GM23248 (cell line): ENCODE measurements at regions not wholly inside any gene's neighbourhood (a gene's known extent, or its start where the extent isn't known, plus 50 kb on each side); places are given as distances from the start of the nearest gene placed in this dataset.

ENCODE experiments used
- DNase-seq: peaks from one replicate; pipeline ENCODE4 v3.0.0-alpha.2; 2015
- H2AFZ ChIP-seq: fragments of 200-600 bp; sonication (generic); 2 replicates; pipeline ENCODE4 v1.6.1; 2016; ENCODE audit warnings: antibody characterized with exemption
- H3F3A ChIP-seq: fragments of 200-600 bp; sonication (generic); 2 replicates; pipeline ENCODE4 v1.6.1; 2016; ENCODE audit warnings: mild to moderate bottlenecking, antibody characterized with exemption, mixed run types; ENCODE audit not compliant: insufficient read depth
- H3K27ac ChIP-seq: fragments of 200-600 bp; sonication (generic); 2 replicates; pipeline ENCODE4 v1.5.1; 2016; ENCODE audit warnings: mild to moderate bottlenecking
- H3K27me3 ChIP-seq: fragments of 200-600 bp; sonication (generic); replicated peaks from 2 replicates; pipeline ENCODE4 v1.6.1; 2016; ENCODE audit warnings: mild to moderate bottlenecking; ENCODE audit not compliant: insufficient read depth
- H3K36me3 ChIP-seq: fragments of 200-600 bp; sonication (generic); 2 replicates; pipeline ENCODE4 v1.6.1; 2016; ENCODE audit warnings: low read depth, mild to moderate bottlenecking
- H3K4me1 ChIP-seq: fragments of 200-600 bp; sonication (generic); 2 replicates; pipeline ENCODE4 v1.6.1; 2016; ENCODE audit warnings: mild to moderate bottlenecking; ENCODE audit not compliant: insufficient read depth
- H3K4me2 ChIP-seq: fragments of 200-600 bp; sonication (generic); one replicate; pipeline ENCODE4 v1.6.1; 2016; ENCODE audit warnings: mild to moderate bottlenecking; ENCODE audit not compliant: unreplicated experiment
- H3K4me3 ChIP-seq: fragments of 200-600 bp; sonication (generic); 2 replicates; pipeline ENCODE4 v1.5.1; 2016; ENCODE audit warnings: mild to moderate bottlenecking
- H3K79me2 ChIP-seq: fragments of 200-600 bp; sonication (generic); 2 replicates; pipeline ENCODE4 v1.6.1; 2016; ENCODE audit warnings: mild to moderate bottlenecking; ENCODE audit not compliant: insufficient read depth
- H3K9ac ChIP-seq: fragments of 200-600 bp; sonication (generic); 2 replicates; pipeline ENCODE4 v1.6.1; 2016; ENCODE audit warnings: mild to moderate bottlenecking
- H3K9me2 ChIP-seq: fragments of 200-600 bp; sonication (generic); 2 replicates; pipeline ENCODE4 v1.6.1; 2016; ENCODE audit warnings: mixed run types, mild to moderate bottlenecking, moderate library complexity; ENCODE audit not compliant: insufficient read depth
- H3K9me3 ChIP-seq: fragments of 200-600 bp; sonication (generic); one replicate; pipeline ENCODE4 v1.6.1; 2017; ENCODE audit warnings: low read depth
- H4K20me1 ChIP-seq: fragments of 200-600 bp; sonication (generic); 2 replicates; pipeline ENCODE4 v1.6.0; 2016; ENCODE audit not compliant: insufficient read depth
- EZH2 ChIP-seq: fragments of 200-600 bp; sonication (generic); IDR thresholded peaks from 2 replicates; pipeline ENCODE4 v1.6.1; 2018; ENCODE audit warnings: antibody characterized with exemption, mild to moderate bottlenecking; ENCODE audit not compliant: insufficient read depth, poor library complexity, severe bottlenecking
- EZH2phosphoT487 ChIP-seq: fragments of 200-600 bp; sonication (generic); IDR thresholded peaks from 2 replicates; pipeline ENCODE4 v1.6.1; 2018; ENCODE audit warnings: antibody characterized with exemption, moderate library complexity, mild to moderate bottlenecking, low read depth; ENCODE audit not compliant: insufficient read depth
- WGBS, 2 experiments: methylation state at CpG; one replicate each; pipeline ENCODE4 v1.1.6; 2015 to 2017; ENCODE audit warnings: low lambda C conversion rate in 2 of 2, low coverage in 1 of 2; ENCODE audit errors: missing lambda C conversion rate in 2 of 2; 5-methylcytosine and 5-hydroxymethylcytosine counted together
- in situ Hi-C: fragments of 300-500 bp; cut with MboI; formaldehyde crosslinking; loops from 2 replicates; pipeline ENCODE4 v1.15.0; 2020

DNA sequence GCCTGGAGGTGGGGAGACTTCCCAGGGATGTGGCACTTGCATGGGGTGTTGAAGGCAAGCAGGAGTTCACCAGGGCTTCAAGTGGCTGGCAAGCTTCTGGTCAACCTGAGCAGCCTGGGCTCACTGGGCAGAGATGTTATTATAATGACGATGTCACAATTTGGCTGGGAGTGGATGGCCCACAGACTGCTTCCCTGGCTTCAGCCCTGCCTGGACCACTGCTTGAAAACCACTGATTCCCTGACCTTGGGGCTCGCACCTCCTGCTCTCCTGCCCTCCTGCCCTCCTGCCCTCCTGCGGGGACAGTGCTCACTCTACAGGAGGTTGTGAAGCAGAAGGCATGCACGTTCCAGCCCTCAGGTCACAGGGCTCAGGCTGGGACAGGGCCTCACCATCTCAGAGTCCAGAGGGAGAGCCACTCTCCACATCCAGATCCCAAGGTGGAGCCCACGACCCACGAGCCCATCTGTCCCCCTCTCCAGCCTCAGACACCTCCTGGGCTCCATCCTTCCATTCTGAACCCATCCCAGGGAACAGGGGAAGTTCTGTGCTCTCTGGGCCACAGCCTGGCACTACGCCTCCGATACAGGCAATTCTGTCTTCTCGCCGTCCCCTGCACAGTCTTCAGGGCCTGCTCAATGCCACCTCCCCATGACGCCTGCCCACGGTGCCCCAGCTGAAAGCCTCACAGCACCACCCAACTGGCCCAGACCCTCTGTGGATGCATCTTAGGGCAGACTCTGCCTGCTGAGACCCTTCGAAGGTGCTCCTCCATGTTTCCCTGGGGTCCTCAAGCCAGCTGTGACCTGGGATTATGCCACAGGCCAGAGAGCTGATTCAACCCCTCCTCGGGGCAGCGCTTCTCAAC lies 241.6 kb upstream of the RAB6C start:
- H3K4me2 ChIP-seq: no peak overlapping the region
- H3K9ac ChIP-seq: no peak overlapping the region
- H2AFZ ChIP-seq: no peak overlapping the region
- H3F3A ChIP-seq: no peaks in the 10 kb centered on the region
- no peak for DNase-seq
- H4K20me1 ChIP-seq: no peaks in the 10 kb centered on the region
- in situ Hi-C loops: no loop called here
- TF ChIP-seq EZH2phosphoT487 (no peak), EZH2 (no peak)
- no peaks in the 10 kb centered on the region for H3K9me2 ChIP-seq
- no peaks in the 10 kb centered on the region for H3K4me1 ChIP-seq
- no peaks in the 10 kb centered on the region for H3K79me2 ChIP-seq
- H3K36me3 ChIP-seq: no peaks in the 10 kb centered on the region
- no peaks in the 10 kb centered on the region for H3K27me3 ChIP-seq
- no peak overlapping the region for H3K4me3 ChIP-seq
- WGBS, 2 experiments: 31 to 34% methylated on average over 15 of the region's 15 CpGs
- no peaks in the 10 kb centered on the region for H3K9me3 ChIP-seq
- no peak overlapping the region for H3K27ac ChIP-seq

DNA sequence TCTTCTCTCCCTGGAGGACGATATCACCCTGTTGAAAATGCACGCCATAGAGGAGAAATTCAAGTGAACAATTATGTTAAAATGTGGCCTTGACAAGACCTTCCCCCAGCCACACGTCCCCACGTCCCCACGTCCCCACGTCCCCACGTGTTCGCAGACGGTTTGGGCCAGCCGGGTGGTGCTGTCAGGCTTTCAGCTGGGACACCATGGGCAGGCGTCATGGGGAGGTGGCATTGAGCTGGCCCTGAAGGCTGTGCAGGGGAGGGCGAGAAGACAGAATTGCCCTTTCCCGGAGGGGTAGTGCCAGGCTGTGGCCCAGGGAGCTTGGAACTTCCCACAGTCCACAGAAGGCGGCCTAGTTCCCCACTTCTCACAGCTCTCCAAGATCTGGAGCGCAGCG lies 240.7 kb upstream of the RAB6C start:
- H3K79me2 ChIP-seq: no peaks in the 10 kb centered on the region
- DNase-seq: no peak
- H2AFZ ChIP-seq: no peak overlapping the region
- no peaks in the 10 kb centered on the region for H3K27me3 ChIP-seq
- H3K36me3 ChIP-seq: no peaks in the 10 kb centered on the region
- no peaks in the 10 kb centered on the region for H3K9me2 ChIP-seq
- TF ChIP-seq EZH2phosphoT487 (no peak), EZH2 (no peak)
- no peaks in the 10 kb centered on the region for H3K9me3 ChIP-seq
- no peaks in the 10 kb centered on the region for H3K4me1 ChIP-seq
- no peak overlapping the region for H3K4me2 ChIP-seq
- H3K4me3 ChIP-seq: no peak overlapping the region
- H3F3A ChIP-seq: no peaks in the 10 kb centered on the region
- 45 to 65% methylated on average over 14 to 16 of the region's 16 CpGs for WGBS, 2 experiments
- no peak overlapping the region for H3K27ac ChIP-seq
- no peak overlapping the region for H3K9ac ChIP-seq
- H4K20me1 ChIP-seq: no peaks in the 10 kb centered on the region
- in situ Hi-C loops: no loop called here

DNA sequence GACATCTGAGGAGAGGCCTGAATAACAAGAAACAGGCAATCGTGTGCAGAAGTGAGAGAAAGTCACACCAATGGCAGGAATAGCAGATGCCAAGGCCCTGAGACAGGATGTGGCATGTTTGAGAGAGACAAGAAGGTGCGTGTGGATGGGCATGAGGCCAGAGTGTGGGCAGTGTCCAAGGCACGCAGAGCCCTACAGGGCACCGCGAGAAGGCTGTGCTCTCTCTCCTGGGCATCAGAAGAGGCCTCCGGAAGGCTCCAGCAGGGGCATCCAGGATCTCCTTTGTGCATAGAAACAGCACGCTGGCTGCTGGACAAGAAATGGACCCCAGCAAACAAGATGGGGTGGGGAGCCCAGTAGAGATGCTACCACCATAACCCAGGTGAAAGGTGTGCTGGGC lies 239.0 kb upstream of the RAB6C start:
- Histone ChIP-seq H3K4me2 (no peak overlapping the region), H3K9me2 (no peaks in the 10 kb centered on the region), H2AFZ (no peak overlapping the region), H3K36me3 (no peaks in the 10 kb centered on the region), H3K9ac (no peak overlapping the region), H3K9me3 (no peaks in the 10 kb centered on the region), H3K27me3 (no peaks in the 10 kb centered on the region), H3K4me1 (no peaks in the 10 kb centered on the region), H3K4me3 (no peak overlapping the region), H4K20me1 (no peaks in the 10 kb centered on the region), H3K79me2 (no peaks in the 10 kb centered on the region), H3F3A (no peaks in the 10 kb centered on the region), H3K27ac (no peak overlapping the region)
- in situ Hi-C loops: no loop called here
- TF ChIP-seq EZH2 (no peak), EZH2phosphoT487 (no peak)
- no peak for DNase-seq
- 50 to 52% methylated on average over 7 of the region's 7 CpGs for WGBS, 2 experiments

DNA sequence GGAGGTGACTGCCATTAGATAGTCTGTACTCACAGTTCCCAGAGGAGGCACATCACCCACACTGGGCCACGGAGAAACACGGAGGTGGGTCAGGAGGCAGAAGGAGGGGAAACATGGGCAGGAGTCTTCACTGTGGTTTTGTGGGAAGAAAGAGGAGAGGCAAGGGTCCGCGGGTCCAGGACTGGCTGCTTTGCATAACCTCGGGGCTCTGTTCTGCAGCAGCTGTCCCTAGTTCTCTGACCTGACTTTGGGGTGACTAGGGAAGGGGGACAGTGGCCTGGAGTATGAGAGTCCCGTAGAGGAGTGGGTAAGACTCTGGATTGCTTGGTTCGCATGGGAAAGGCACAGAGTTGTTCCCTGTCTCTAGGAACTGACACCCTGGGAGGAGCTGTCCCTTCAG lies 238.3 kb upstream of the RAB6C start:
- Histone ChIP-seq H3K4me1 (no peaks in the 10 kb centered on the region), H3K79me2 (no peaks in the 10 kb centered on the region), H3K27ac (no peak overlapping the region), H3K36me3 (no peaks in the 10 kb centered on the region), H2AFZ (no peak overlapping the region), H3K9ac (no peak overlapping the region), H3K9me3 (no peaks in the 10 kb centered on the region), H3K4me2 (no peak overlapping the region), H3K4me3 (no peak overlapping the region), H3F3A (no peaks in the 10 kb centered on the region), H3K9me2 (no peaks in the 10 kb centered on the region), H4K20me1 (no peaks in the 10 kb centered on the region), H3K27me3 (no peaks in the 10 kb centered on the region)
- WGBS, 2 experiments: 45% methylated on average over 7 of the region's 7 CpGs
- no peak for DNase-seq
- in situ Hi-C loops: no loop called here
- no peak for TF ChIP-seq EZH2phosphoT487
- no peak for TF ChIP-seq EZH2

DNA sequence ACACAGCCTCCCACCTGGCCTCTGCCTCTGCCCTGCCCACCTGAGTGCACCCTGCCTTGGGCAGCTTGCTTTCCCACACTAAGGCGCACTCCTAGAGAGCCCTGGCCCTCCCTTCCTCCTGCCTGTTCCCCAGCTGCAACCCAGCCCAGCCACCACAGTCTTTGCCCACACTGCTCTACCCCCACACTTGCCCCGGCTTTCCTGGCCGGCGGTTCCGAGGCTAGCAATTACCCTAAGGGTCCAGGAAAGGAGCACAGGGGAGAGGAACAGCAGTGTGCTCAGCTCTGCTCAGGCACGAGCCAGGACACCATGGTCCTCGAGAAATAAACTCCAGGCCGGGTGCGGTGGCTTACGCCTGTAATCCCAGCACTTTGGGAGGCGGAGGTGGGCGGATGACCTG lies 237.8 kb upstream of the RAB6C start:
- Histone ChIP-seq H3K36me3 (no peaks in the 10 kb centered on the region), H3K27ac (no peak overlapping the region), H3K79me2 (no peaks in the 10 kb centered on the region), H3K9me2 (no peaks in the 10 kb centered on the region), H2AFZ (no peak overlapping the region), H3K9me3 (no peaks in the 10 kb centered on the region), H3K9ac (no peak overlapping the region), H3K4me3 (no peak overlapping the region), H3K27me3 (no peaks in the 10 kb centered on the region), H3K4me2 (no peak overlapping the region), H3F3A (no peaks in the 10 kb centered on the region), H4K20me1 (no peaks in the 10 kb centered on the region), H3K4me1 (no peaks in the 10 kb centered on the region)
- in situ Hi-C loops: no loop called here
- no peak for DNase-seq
- WGBS, 2 experiments: 39 to 42% methylated on average over 12 of the region's 12 CpGs
- TF ChIP-seq EZH2phosphoT487: no peak
- no peak for TF ChIP-seq EZH2
